CD8-positive, alpha-beta memory T cell (primary cell): ENCODE measurements at regions not wholly inside any gene's neighbourhood (a gene's known extent, or its start where the extent isn't known, plus 50 kb on each side); places are given as distances from the start of the nearest gene placed in this dataset.
"Not testable (repeated sequence)": the region's sequence is repeated elsewhere in the genome, so short reads cannot be mapped to it uniquely, and the experiment has no call there.

Experiments
- CTCF ChIA-PET: fragments of 350-600 bp; sonication (Branson Sonifier 250); formaldehyde crosslinking; loops from one replicate; lab custom pipeline; 2021; ENCODE audit warnings: antibody characterized with exemption; lab: Charles Lee
- POLR2A ChIA-PET: fragments of 350-600 bp; sonication (Branson Sonifier 250); formaldehyde crosslinking; loops from one replicate; lab custom pipeline; 2021; ENCODE audit warnings: antibody characterized with exemption; lab: Charles Lee
- DNase-seq, 5 donors: peaks; one replicate each; pipeline versions ENCODE4 v3.0.0 to v3.0.0-alpha.2; 2020 to 2022; ENCODE audit warnings: mixed read lengths in 1 of 5
- H3K27ac ChIP-seq: one replicate; pipeline ENCODE4 v1.7.0; 2013; ENCODE audit warnings: low read depth, mild to moderate bottlenecking, low read length, moderate library complexity
- H3K27me3 ChIP-seq: 2 replicates; pipeline ENCODE4 v1.7.0; 2013; ENCODE audit warnings: low read length, mild to moderate bottlenecking; ENCODE audit not compliant: insufficient read depth, poor library complexity, severe bottlenecking
- H3K36me3 ChIP-seq: 2 replicates; pipeline ENCODE4 v1.7.0; 2013; ENCODE audit warnings: mild to moderate bottlenecking, low read length, moderate library complexity; ENCODE audit not compliant: insufficient read depth
- H3K4me1 ChIP-seq: 2 replicates; pipeline ENCODE4 v1.7.0; 2013; ENCODE audit warnings: mild to moderate bottlenecking, low read length, moderate library complexity; ENCODE audit not compliant: insufficient read depth
- H3K4me3 ChIP-seq: 2 replicates; pipeline ENCODE4 v1.7.0; 2013; ENCODE audit warnings: mild to moderate bottlenecking, low read length
- H3K9me3 ChIP-seq: 2 replicates; pipeline ENCODE4 v1.7.0; 2013; ENCODE audit warnings: mild to moderate bottlenecking, low read length
- H3K27ac Mint-ChIP-seq, 8 donors: one replicate each; pipeline ENCODE4 v1.8.0; 2020 to 2021; ENCODE audit warnings: mixed read lengths in 8 of 8, mild to moderate bottlenecking in 6 of 8, inconsistent platforms in 3 of 8, moderate library complexity in 3 of 8
- H3K27me3 Mint-ChIP-seq, 2 donors: one replicate each; pipeline ENCODE4 v1.8.0; 2020 to 2021; ENCODE audit warnings: mixed read lengths in 2 of 2, mild to moderate bottlenecking in 1 of 2, moderate library complexity in 1 of 2
- H3K36me3 Mint-ChIP-seq, 3 donors: one replicate each; pipeline ENCODE4 v1.8.0; 2020 to 2021; ENCODE audit warnings: mixed read lengths in 3 of 3, inconsistent platforms in 1 of 3, mild to moderate bottlenecking in 1 of 3
- H3K4me1 Mint-ChIP-seq, 3 donors: one replicate each; pipeline ENCODE4 v1.8.0; 2020 to 2021; ENCODE audit warnings: mixed read lengths in 3 of 3, inconsistent platforms in 1 of 3, mild to moderate bottlenecking in 1 of 3
- H3K4me3 Mint-ChIP-seq, 7 donors: one replicate each; pipeline ENCODE4 v1.8.0; 2020 to 2021; ENCODE audit warnings: mixed read lengths in 7 of 7, mild to moderate bottlenecking in 6 of 7, moderate library complexity in 4 of 7, inconsistent platforms in 2 of 7
- H3K9me3 Mint-ChIP-seq, 5 donors: one replicate each; pipeline ENCODE4 v1.8.0; 2020 to 2022; ENCODE audit warnings: mixed read lengths in 5 of 5, mild to moderate bottlenecking in 3 of 5, moderate library complexity in 2 of 5, inconsistent platforms in 1 of 5

- Histone ChIP-seq H3K9me3 (no peaks in the 10 kb centered on the region), H3K36me3 (no peaks in the 10 kb centered on the region), H3K4me1 (no peaks in the 10 kb centered on the region), H3K4me3 (no peak overlapping the region), H3K27me3 (no peaks in the 10 kb centered on the region), H3K27ac (no peak overlapping the region)
- Mint-ChIP-seq H3K27me3 (no peaks in the 10 kb centered on the region), H3K9me3 (peaks cover 0 to 6% (median 2%) of the 10 kb centered on the region in 5 donors), H3K27ac (no peak overlapping the region), H3K36me3 (no peaks in the 10 kb centered on the region), H3K4me1 (no peaks in the 10 kb centered on the region), H3K4me3 (no peak overlapping the region)
- POLR2A ChIA-PET: no interaction called here
- DNase-seq: no peak
- CTCF ChIA-PET: no interaction called here
These were observed 56.7 kb upstream of the LRFN5 start for GRCh38 chr14:41549821-41550607.

- Histone ChIP-seq H3K27ac (no peak overlapping the region), H3K36me3 (no peaks in the 10 kb centered on the region), H3K27me3 (no peaks in the 10 kb centered on the region), H3K4me1 (no peaks in the 10 kb centered on the region), H3K4me3 (no peak overlapping the region), H3K9me3 (no peaks in the 10 kb centered on the region)
- Mint-ChIP-seq H3K27ac (no peak overlapping the region), H3K9me3 (peaks cover 0 to 7% (median 2%) of the 10 kb centered on the region in 5 donors), H3K27me3 (no peaks in the 10 kb centered on the region), H3K4me3 (no peak overlapping the region), H3K4me1 (no peaks in the 10 kb centered on the region), H3K36me3 (no peaks in the 10 kb centered on the region)
- ChIA-PET POLR2A (no interaction called here), CTCF (no interaction called here)
- DNase-seq: no peak
These were observed 57.4 kb upstream of the LRFN5 start for GRCh38 chr14:41549282-41549681.

GRCh38 chr14:41548666-41549065 lies 58.0 kb upstream of the LRFN5 start:
- Histone ChIP-seq H3K4me1 (no peaks in the 10 kb centered on the region), H3K4me3 (no peak overlapping the region), H3K27me3 (no peaks in the 10 kb centered on the region), H3K9me3 (no peaks in the 10 kb centered on the region), H3K36me3 (no peaks in the 10 kb centered on the region), H3K27ac (no peak overlapping the region)
- H3K36me3 Mint-ChIP-seq: no peaks in the 10 kb centered on the region
- no peak overlapping the region for H3K27ac Mint-ChIP-seq
- CTCF ChIA-PET: no interaction called here
- peaks cover 0 to 7% (median 0%) of the 10 kb centered on the region in 5 donors for H3K9me3 Mint-ChIP-seq
- no peak for DNase-seq
- H3K27me3 Mint-ChIP-seq: no peaks in the 10 kb centered on the region
- H3K4me1 Mint-ChIP-seq: no peaks in the 10 kb centered on the region
- POLR2A ChIA-PET: no interaction called here
- H3K4me3 Mint-ChIP-seq: no peak overlapping the region

GRCh38 chr14:41541333-41541732 lies 65.3 kb upstream of the LRFN5 start:
- Histone ChIP-seq H3K9me3 (no peaks in the 10 kb centered on the region), H3K36me3 (no peaks in the 10 kb centered on the region), H3K4me1 (no peaks in the 10 kb centered on the region), H3K4me3 (no peak overlapping the region), H3K27ac (no peak overlapping the region), H3K27me3 (no peaks in the 10 kb centered on the region)
- Mint-ChIP-seq H3K27ac (no peak overlapping the region), H3K4me3 (no peak overlapping the region), H3K9me3 (peaks cover 9 to 23% (median 18%) of the 10 kb centered on the region in 5 donors), H3K27me3 (no peaks in the 10 kb centered on the region), H3K4me1 (no peaks in the 10 kb centered on the region), H3K36me3 (no peaks in the 10 kb centered on the region)
- ChIA-PET POLR2A (no interaction called here), CTCF (no interaction called here)
- no peak for DNase-seq

- Histone ChIP-seq H3K4me3 (no peak overlapping the region), H3K27ac (no peak overlapping the region), H3K36me3 (no peaks in the 10 kb centered on the region), H3K9me3 (no peaks in the 10 kb centered on the region), H3K27me3 (no peaks in the 10 kb centered on the region), H3K4me1 (no peaks in the 10 kb centered on the region)
- CTCF ChIA-PET: no interaction called here
- H3K4me3 Mint-ChIP-seq: no peak overlapping the region
- H3K36me3 Mint-ChIP-seq: no peaks in the 10 kb centered on the region
- H3K4me1 Mint-ChIP-seq: no peaks in the 10 kb centered on the region
- POLR2A ChIA-PET: no interaction called here
- peaks cover 0 to 1% of the 10 kb centered on the region in 2 donors for H3K27me3 Mint-ChIP-seq
- no peak overlapping the region for H3K27ac Mint-ChIP-seq
- no peak for DNase-seq
- H3K9me3 Mint-ChIP-seq: peaks cover 0 to 20% (median 3%) of the 10 kb centered on the region in 5 donors
These were observed 74.4 kb upstream of the LRFN5 start for GRCh38 chr14:41532255-41532654.

- no peaks in the 10 kb centered on the region for H3K36me3 ChIP-seq
These were observed 84.8 kb upstream of the LRFN5 start for GRCh38 chr14:41521891-41522290.

GRCh38 chr14:41518030-41518429 lies 88.6 kb upstream of the LRFN5 start:
- H3K36me3 Mint-ChIP-seq, H3K27me3 ChIP-seq, H3K27ac ChIP-seq, H3K27ac Mint-ChIP-seq, H3K4me3 Mint-ChIP-seq, CTCF ChIA-PET, H3K27me3 Mint-ChIP-seq, POLR2A ChIA-PET, H3K9me3 ChIP-seq, H3K4me1 Mint-ChIP-seq, H3K4me3 ChIP-seq, H3K4me1 ChIP-seq, H3K36me3 ChIP-seq, DNase-seq: not testable (repeated sequence)
- H3K9me3 Mint-ChIP-seq: peaks cover 0 to 13% (median 0%) of the 10 kb centered on the region in 5 donors

More at GRCh38 chr14:41521891-41522290, 84.8 kb upstream of the LRFN5 start:
- no peaks in the 10 kb centered on the region for H3K9me3 ChIP-seq
- POLR2A ChIA-PET: no interaction called here
- Mint-ChIP-seq H3K4me1 (no peaks in the 10 kb centered on the region), H3K4me3 (no peak overlapping the region), H3K27me3 (peaks cover 0 to 3% of the 10 kb centered on the region in 2 donors), H3K27ac (no peak overlapping the region), H3K9me3 (peaks cover 0 to 13% (median 9%) of the 10 kb centered on the region in 5 donors), H3K36me3 (no peaks in the 10 kb centered on the region)
- no peak overlapping the region for H3K27ac ChIP-seq
- DNase-seq: no peak
- CTCF ChIA-PET: no interaction called here
- H3K27me3 ChIP-seq: no peaks in the 10 kb centered on the region
- no peaks in the 10 kb centered on the region for H3K4me1 ChIP-seq
- no peak overlapping the region for H3K4me3 ChIP-seq

- Mint-ChIP-seq H3K4me1 (no peaks in the 10 kb centered on the region), H3K9me3 (peaks cover 0 to 10% (median 0%) of the 10 kb centered on the region in 5 donors), H3K27me3 (no peaks in the 10 kb centered on the region), H3K36me3 (no peaks in the 10 kb centered on the region), H3K4me3 (no peak overlapping the region), H3K27ac (no peak overlapping the region)
- no peak overlapping the region for H3K27ac ChIP-seq
- DNase-seq: no peak
- no peaks in the 10 kb centered on the region for H3K9me3 ChIP-seq
- POLR2A ChIA-PET: no interaction called here
- H3K27me3 ChIP-seq: no peaks in the 10 kb centered on the region
- CTCF ChIA-PET: no interaction called here
- H3K36me3 ChIP-seq: no peaks in the 10 kb centered on the region
- H3K4me3 ChIP-seq: no peak overlapping the region
- no peaks in the 10 kb centered on the region for H3K4me1 ChIP-seq
These were observed 100.1 kb upstream of the LRFN5 start for GRCh38 chr14:41506552-41506951.
